Uterus (tissue), 2 donors: ENCODE measurements at regions not wholly inside any gene's neighbourhood (a gene's known extent, or its start where the extent isn't known, plus 50 kb on each side); places are given as distances from the start of the nearest gene placed in this dataset.

ENCODE experiments used
- CTCF ChIP-seq, 4 experiments: fragments of 200-600 bp in 2 of 4; fragments of 450-650 bp in 2 of 4; sonication (generic) in 2 of 4; IDR thresholded peaks; one replicate each; pipeline ENCODE4 v1.5.1; 2016 to 2019; ENCODE audit warnings: antibody characterized with exemption in 4 of 4, mild to moderate bottlenecking in 2 of 4, moderate library complexity in 1 of 4
- POLR2A ChIP-seq, 2 donors: fragments of 450-650 bp; IDR thresholded peaks; one replicate each; pipeline ENCODE4 v1.6.1; 2016; ENCODE audit warnings: antibody characterized with exemption in 2 of 2, mild to moderate bottlenecking in 1 of 2, moderate library complexity in 1 of 2

- no peak for TF ChIP-seq CTCF (IDR thresholded peaks at IDR 0.05)
- TF ChIP-seq POLR2A (IDR thresholded peaks at IDR 0.05), result no peak
Measured at GRCh38 chr5:158084292-158084691, 225.3 kb upstream of the CLINT1 start.
